ENCODE measurements at regions not wholly inside any gene's neighbourhood (a gene's known extent, or its start where the extent isn't known, plus 50 kb on each side); places are given as distances from the start of the nearest gene placed in this dataset.

DNA sequence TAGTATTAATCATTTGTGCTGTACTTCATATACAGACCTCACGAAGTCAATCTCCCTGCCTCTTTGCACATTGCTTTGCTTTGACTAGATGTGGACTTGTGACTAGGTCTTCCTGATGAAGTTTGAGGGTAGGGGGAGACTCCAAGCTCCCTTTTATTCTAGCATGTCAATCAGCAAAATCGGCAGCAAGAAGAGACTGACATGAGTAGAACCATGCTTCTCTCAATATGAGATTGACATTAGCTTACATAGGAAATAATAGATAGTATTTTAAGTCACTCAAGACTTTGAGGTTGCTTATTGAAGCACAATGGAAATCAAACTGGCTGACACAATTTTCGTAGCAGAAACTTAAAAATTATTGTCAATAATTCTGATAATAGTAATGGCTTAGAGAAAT is 866.4 kb upstream of the ADAMTS5 start:
- no peak for DNase-seq

DNA sequence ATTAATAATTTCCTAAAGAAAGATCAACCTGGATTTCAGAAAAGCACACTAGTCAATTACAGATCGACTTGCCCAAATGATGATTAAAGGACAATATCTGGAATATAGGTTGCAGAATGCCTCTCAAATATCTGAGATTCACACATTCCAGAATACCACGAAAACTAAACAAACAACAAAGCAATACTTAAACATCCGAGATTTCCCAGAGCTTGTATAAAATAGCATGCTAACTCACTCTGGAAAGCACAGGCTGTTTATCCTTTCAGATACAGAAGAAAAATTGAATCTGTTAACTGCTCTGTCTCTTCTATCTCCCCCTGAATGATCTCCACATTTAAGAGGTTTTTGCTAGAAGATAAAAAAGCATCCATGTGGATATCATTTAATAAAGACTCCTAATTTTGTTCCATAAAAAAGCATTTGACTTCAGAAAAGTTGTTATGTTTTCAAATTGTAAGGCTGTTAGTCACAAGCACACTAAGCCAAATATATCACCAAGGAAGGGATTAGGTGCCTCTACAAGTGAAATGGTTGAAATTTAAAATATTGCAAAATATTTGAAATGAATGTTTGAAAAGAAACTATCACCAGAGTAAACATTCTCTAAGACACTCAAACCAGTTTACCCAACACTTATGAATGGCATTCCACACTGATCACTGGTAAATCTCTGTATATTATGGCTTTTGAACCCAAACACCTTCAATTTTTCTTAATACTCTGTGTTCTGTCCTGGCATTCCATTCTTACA is 865.1 kb upstream of the ADAMTS5 start:
- DNase-seq: no peak

DNA sequence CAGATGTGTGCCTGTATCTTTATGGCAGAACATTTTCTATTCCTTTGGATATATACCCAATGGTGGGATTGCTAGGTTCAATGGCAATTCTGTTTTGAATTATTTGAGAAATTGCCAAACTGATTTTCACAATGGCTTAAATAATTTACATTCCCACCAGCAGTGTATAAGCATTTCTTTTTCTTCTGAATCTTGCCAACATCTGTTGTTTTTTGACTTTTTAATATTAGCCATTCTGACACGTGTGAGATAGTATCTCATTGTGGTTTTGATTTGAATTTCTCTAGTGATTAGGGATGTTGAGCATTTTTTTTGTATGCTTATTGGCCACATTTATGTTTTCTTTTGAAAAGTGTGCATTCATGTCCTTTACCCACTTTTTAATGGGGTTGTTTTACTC is 864.3 kb upstream of the ADAMTS5 start:
- DNase-seq: no peak

- DNase-seq: no peak
Observed at GRCh38 chr21:27827972-27828371, 861.1 kb upstream of the ADAMTS5 start.

DNA sequence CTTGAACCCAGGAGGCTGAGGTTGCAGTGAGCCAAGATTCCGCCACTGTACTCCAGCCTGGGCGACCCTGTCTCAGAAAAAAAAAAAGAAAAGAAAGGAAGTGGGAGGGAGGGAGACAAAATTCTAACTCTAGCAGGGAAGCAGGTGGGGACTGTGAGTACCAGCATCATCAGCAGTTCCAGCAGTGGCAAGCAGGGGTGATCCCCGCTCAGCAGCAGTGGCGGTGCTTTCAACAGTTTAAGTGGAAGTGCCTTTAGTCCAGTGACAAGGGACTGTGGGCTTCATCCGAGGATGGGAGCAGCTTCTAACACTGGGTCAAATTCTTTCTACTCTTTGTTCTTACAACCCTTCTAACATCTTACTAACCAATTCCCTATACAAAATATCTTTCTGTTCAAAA is 858.1 kb upstream of the ADAMTS5 start:
- DNase-seq: no peak

- DNase-seq: no peak
Observed at GRCh38 chr21:27823652-27824201, 856.8 kb upstream of the ADAMTS5 start.

DNA sequence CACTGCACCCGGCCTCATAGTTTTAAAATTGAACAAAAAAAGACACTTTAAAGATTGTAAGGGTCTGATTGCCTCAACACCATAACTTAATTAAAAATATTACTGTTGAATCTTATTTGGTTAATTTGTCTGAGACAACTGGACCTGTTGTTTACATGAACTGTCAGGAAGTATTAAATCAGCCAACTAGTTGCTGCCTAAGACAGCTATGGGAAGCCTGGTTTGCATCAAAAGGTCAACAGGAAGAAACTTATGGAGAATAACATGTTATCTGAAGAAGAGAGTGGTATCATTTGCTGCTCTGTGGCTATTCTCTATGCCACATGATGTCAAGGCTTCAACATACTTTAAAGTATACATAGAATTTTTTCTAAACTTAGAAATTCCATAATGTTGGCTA is 853.5 kb upstream of the ADAMTS5 start:
- no peak for DNase-seq

DNA sequence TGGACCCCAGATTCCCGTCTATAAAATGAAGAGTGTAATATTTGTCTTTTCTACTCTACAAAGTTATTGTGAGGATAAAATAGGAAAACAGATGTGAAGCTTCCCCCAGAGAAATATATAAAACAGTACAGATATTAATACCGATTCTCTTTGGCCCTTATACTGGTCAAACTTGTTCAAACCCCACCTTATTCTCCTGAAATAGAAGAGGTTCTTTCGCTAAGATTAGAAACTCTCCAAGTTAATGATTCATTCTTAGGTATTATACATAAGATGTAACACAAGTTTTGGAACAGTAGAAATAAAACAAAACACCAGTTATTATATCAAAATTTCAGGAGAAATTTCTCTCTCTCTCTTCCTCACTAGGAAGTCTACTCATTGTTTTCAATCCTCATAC is 852.4 kb upstream of the ADAMTS5 start:
- DNase-seq: no peak

DNA sequence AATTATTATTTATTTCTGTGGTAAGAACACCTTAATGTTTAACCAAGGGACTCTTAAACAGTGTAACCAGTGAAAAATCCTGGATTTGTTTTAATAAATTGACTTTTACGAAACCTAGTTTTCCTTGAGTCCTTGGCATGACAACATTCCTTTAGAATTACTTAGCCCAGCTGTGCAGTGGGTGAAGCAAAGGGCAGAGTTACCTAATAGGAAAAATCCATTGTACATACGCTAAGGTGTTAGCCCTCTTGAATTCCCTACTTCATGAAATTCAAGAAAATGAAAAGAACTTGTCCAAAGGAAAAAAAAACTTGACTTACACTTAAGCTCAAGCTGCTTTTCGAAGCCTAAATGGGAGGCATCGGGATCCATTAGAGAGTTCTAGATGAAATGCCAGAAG is 852.0 kb upstream of the ADAMTS5 start:
- no peak for DNase-seq

DNA sequence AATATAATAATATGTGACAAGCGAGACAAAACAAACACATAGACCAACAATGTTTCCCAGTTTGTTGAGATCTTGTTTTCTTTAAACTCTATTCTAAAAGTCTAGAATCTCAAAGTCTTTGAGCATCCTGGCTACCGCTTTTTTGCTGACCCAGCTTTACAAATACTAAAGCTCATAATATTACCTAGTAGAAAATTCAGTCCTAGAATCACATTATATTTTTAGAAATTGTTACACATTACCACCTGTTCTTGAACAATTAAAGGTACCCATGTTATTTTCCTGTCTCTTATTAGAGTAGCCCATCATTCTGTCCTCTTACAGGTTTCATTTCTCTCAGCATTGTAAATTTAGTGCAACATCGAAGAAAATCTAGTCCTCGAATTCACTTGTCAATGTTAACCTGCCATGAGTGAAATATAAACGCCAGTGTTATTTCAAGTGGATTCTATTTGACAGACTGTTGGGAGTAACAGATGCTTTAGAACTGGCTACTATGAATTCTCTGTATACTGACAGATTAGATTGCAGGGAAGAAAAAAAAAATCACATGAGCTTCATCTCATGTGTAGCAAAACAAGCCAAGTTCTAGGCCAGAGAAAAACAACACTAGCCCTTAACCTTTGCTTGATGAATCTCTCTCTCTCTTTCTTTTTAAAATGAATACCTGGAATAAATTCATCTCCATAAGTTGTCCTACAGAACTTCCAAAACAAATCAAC is 851.2 kb upstream of the ADAMTS5 start:
- DNase-seq: no peak

- no peak for DNase-seq
Observed at GRCh38 chr21:27817074-27817473, 850.2 kb upstream of the ADAMTS5 start.

DNA sequence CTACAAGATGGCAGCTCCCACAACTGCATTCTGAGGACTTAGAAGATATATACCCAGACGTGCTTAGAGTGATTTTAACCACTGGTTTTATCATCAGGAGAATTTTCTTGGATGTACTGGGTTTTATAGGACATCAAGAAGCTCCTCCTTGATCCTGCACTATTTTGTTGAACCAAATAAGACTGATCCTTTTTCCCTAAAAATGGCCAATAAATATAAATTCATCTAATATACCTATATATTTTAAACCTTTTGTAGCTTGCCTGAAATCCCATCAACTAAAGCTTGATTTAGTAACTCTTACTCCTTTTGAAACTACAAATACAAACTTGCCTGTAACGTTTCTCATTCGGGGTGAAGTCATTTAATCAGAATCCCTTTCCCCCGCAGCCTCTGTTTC is 849.4 kb upstream of the ADAMTS5 start:
- DNase-seq: no peak

GRCh38 chr21:27814226-27814625 is 847.3 kb upstream of the ADAMTS5 start:
- DNase-seq: no peak

- peak in 1 of 2 experiments; percentile 21 for DNase-seq
Observed at GRCh38 chr21:27813750-27814149, 846.9 kb upstream of the ADAMTS5 start.

GRCh38 chr21:27813344-27813743 is 846.5 kb upstream of the ADAMTS5 start:
- no peak for DNase-seq

- no peak for DNase-seq
Observed at GRCh38 chr21:27812279-27812678, 845.4 kb upstream of the ADAMTS5 start.

GRCh38 chr21:27808923-27809322 is 842.0 kb upstream of the ADAMTS5 start:
- DNase-seq: no peak

GRCh38 chr21:27807596-27807995 is 840.7 kb upstream of the ADAMTS5 start:
- no peak for DNase-seq

GRCh38 chr21:27806281-27806680 is 839.4 kb upstream of the ADAMTS5 start:
- no peak for DNase-seq

GRCh38 chr21:27805696-27806095 is 838.8 kb upstream of the ADAMTS5 start:
- DNase-seq: no peak

DNA sequence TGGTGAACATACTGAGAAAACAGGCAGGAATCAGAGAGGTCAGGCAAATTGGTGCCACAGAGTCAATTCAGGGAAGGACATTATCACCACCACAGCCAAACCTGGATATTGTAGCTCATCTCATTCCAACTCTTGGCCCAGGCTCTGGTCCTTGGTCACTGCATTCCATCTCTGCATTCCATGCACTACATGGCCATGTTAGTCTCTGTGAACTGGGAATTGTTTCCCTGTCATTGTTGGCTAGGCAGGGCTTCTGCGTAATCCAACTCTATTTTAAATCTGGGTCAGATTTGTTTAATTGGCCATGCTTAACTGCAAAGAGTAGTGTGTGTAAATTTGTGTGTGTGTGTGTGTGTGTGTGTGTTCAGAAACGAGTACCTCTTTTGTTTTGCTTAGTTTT is 837.6 kb upstream of the ADAMTS5 start:
- no peak for DNase-seq

DNA sequence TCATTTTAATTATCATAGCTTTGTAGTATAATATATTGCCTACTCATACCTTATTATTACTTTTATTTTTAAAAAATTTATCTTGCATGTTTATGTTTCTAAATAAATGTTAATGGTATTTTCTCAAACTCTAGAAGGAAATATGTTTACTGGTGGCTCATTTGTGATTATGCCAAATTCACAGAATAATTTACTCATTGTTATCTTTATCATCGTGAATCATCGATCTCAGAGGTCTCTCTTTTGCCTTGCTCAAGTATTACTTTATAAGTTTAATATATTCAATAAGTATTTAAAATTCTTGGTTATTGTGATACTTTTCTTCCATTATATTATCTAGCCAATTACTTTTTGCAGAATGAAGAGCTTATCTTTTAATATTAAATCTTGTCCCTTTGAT is 836.7 kb upstream of the ADAMTS5 start:
- no peak for DNase-seq

DNA sequence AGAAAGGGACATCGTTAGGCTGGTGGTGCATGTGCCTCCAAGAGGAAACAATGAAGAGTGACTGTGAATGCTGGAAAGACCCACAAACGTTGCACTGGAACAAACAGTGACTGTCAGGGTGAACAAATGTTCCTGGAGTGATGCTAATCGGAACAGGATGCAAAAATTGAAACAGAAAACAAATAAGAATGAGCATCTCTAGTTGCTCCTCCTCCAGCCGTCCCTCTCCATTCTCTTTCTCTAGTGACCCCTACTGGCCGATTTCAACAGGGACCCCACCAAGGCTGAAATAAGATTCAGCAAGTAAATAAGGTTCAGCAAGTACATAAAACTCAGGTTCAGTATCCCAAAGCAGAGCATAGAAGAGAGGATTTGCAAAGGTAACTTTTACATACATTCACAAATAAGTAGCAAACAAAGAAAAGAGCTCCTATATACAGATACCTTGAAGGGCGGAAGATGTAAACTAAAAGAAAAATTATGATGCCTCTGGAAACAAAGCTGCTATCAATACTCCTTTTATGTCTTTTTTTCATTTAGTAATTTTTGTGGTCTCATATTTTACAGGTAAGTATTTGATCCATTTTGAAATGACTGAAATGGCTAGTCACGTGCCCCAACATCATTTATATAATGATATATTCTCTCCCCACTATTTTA is 836.1 kb upstream of the ADAMTS5 start:
- no peak for DNase-seq

- no peak for DNase-seq
Observed at GRCh38 chr21:27799861-27800260, 833.0 kb upstream of the ADAMTS5 start.

Measured in SHP77 (cell line).